Transverse colon (tissue), 3 donors: ENCODE measurements at regions not wholly inside any gene's neighbourhood (a gene's known extent, or its start where the extent isn't known, plus 50 kb on each side); places are given as distances from the start of the nearest gene placed in this dataset.

ENCODE experiments used
- CTCF ChIP-seq, 5 experiments: fragments of 200-600 bp in 3 of 5; fragments of 450-650 bp in 2 of 5; sonication (generic) in 3 of 5; IDR thresholded peaks; 1 replicate in 2 of 5; 2 replicates in 3 of 5; pipeline ENCODE4 v1.5.1; 2016 to 2017; ENCODE audit warnings: antibody characterized with exemption in 5 of 5, inconsistent platforms in 3 of 5, mild to moderate bottlenecking in 2 of 5, moderate library complexity in 1 of 5
- EP300 ChIP-seq: sonication (generic); formaldehyde crosslinking; IDR thresholded peaks from one replicate; pipeline ENCODE4 v1.6.1; 2017; ENCODE audit warnings: antibody characterized with exemption, low read depth
- POLR2A ChIP-seq: fragments of 450-650 bp; IDR thresholded peaks from one replicate; pipeline ENCODE4 v1.6.1; 2016; ENCODE audit warnings: antibody characterized with exemption, mild to moderate bottlenecking, moderate library complexity

GRCh38 chr5:2240118-2240904 lies 357.6 kb upstream of the IRX4 start:
- no peak for TF ChIP-seq CTCF (IDR thresholded peaks at IDR 0.05)
- TF ChIP-seq POLR2A = no peak
- no peak for TF ChIP-seq EP300
